ENCODE measurements at regions not wholly inside any gene's neighbourhood (a gene's known extent, or its start where the extent isn't known, plus 50 kb on each side); places are given as distances from the start of the nearest gene placed in this dataset.

GRCh38 chr18:10349561-10349960 lies 104.9 kb upstream of the APCDD1 start:
- Histone ChIP-seq H3K79me2 (ENCODE audit: control insufficient read depth, insufficient read depth, low read length) (no peaks in the 10 kb centered on the region), H3K9me3 (ENCODE audit: control insufficient read depth, low read depth, low read length) (no peaks in the 10 kb centered on the region), H3K36me3 (ENCODE audit: control insufficient read depth in 2 of 2, extremely low read depth in 1 of 2, insufficient read depth in 2 of 2, low read length in 2 of 2) (no peaks in the 10 kb centered on the region), H2AFZ (ENCODE audit: control insufficient read depth, low read length) (no peak overlapping the region), H3K4me3 (ENCODE audit: control insufficient read depth in 2 of 3, extremely low read depth in 1 of 3, insufficient read depth in 2 of 3, low read depth in 1 of 3, low read length in 3 of 3) (no peak overlapping the region), H3K4me1 (ENCODE audit: control insufficient read depth, extremely low read depth, insufficient read depth, low read length) (no peaks in the 10 kb centered on the region), H3K27me3 (ENCODE audit: control insufficient read depth, extremely low read depth, insufficient read depth, low read length) (no peaks in the 10 kb centered on the region), H4K20me1 (ENCODE audit: control insufficient read depth, extremely low read depth, insufficient read depth, low read length) (no peaks in the 10 kb centered on the region), H3K27ac (ENCODE audit: control insufficient read depth, insufficient read depth, low read length) (no peak overlapping the region), H3K4me2 (ENCODE audit: control insufficient read depth, extremely low read depth, insufficient read depth, low read depth, low read length) (no peak overlapping the region), H3K9me1 (ENCODE audit: control insufficient read depth, extremely low read depth, insufficient read depth, low read length) (no peaks in the 10 kb centered on the region), H3K9ac (ENCODE audit: control insufficient read depth, extremely low read depth, insufficient read depth, low read length) (no peak overlapping the region)
- DNase-seq (ENCODE audit: low read depth, low spot score), result no peak
- dilution Hi-C loops (cut with MboI; ENCODE audit: extremely low pct_ligation_motif_present, low sequenced_read_pairs), result no loop called here
- TF ChIP-seq EZH2 (IDR thresholded peaks at IDR 0.05; ENCODE audit: low read length), result no peak
- TF ChIP-seq, protein P1, sequence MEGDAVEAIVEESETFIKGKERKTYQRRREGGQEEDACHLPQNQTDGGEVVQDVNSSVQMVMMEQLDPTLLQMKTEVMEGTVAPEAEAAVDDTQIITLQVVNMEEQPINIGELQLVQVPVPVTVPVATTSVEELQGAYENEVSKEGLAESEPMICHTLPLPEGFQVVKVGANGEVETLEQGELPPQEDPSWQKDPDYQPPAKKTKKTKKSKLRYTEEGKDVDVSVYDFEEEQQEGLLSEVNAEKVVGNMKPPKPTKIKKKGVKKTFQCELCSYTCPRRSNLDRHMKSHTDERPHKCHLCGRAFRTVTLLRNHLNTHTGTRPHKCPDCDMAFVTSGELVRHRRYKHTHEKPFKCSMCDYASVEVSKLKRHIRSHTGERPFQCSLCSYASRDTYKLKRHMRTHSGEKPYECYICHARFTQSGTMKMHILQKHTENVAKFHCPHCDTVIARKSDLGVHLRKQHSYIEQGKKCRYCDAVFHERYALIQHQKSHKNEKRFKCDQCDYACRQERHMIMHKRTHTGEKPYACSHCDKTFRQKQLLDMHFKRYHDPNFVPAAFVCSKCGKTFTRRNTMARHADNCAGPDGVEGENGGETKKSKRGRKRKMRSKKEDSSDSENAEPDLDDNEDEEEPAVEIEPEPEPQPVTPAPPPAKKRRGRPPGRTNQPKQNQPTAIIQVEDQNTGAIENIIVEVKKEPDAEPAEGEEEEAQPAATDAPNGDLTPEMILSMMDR (optimal IDR thresholded peaks at IDR 0.05 in 1 of 3, IDR thresholded peaks at IDR 0.05 in 1 of 3, conservative IDR thresholded peaks at IDR 0.05 in 1 of 3; ENCODE audit: extremely low read depth in 1 of 3, insufficient read depth in 2 of 3, low read length in 3 of 3), result no peak
- no peak for FAIRE-seq

DNA sequence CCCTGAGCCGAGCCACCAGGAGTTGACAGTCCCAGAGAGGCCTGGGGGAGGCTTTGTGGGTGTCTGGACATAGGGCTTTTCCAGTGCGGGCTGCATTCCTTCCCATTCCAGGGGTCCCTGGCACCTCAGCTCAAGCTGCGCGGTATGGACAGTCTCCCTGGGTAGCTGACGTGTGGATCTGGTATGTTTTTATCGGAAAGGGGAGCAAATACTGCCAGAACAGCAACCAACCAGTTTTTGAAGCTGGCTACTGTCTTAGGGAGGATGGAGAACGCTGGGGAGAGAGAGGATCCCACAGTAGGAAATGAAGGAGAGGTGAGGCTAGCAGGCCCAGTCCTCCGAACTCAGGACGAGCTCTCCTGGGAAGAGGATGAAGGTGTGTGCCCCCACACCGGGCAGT lies 103.8 kb upstream of the APCDD1 start:
- Histone ChIP-seq H3K9me1 (ENCODE audit: control insufficient read depth, extremely low read depth, insufficient read depth, low read length) (no peaks in the 10 kb centered on the region), H3K27ac (ENCODE audit: control insufficient read depth, insufficient read depth, low read length) (no peak overlapping the region), H3K4me3 (ENCODE audit: control insufficient read depth in 2 of 3, extremely low read depth in 1 of 3, insufficient read depth in 2 of 3, low read depth in 1 of 3, low read length in 3 of 3) (no peak overlapping the region), H4K20me1 (ENCODE audit: control insufficient read depth, extremely low read depth, insufficient read depth, low read length) (no peaks in the 10 kb centered on the region), H3K36me3 (ENCODE audit: control insufficient read depth in 2 of 2, extremely low read depth in 1 of 2, insufficient read depth in 2 of 2, low read length in 2 of 2) (no peaks in the 10 kb centered on the region), H3K4me1 (ENCODE audit: control insufficient read depth, extremely low read depth, insufficient read depth, low read length) (no peaks in the 10 kb centered on the region), H3K79me2 (ENCODE audit: control insufficient read depth, insufficient read depth, low read length) (no peaks in the 10 kb centered on the region), H3K9me3 (ENCODE audit: control insufficient read depth, low read depth, low read length) (no peaks in the 10 kb centered on the region), H3K27me3 (ENCODE audit: control insufficient read depth, extremely low read depth, insufficient read depth, low read length) (no peaks in the 10 kb centered on the region), H2AFZ (ENCODE audit: control insufficient read depth, low read length) (no peak overlapping the region), H3K4me2 (ENCODE audit: control insufficient read depth, extremely low read depth, insufficient read depth, low read depth, low read length) (no peak overlapping the region), H3K9ac (ENCODE audit: control insufficient read depth, extremely low read depth, insufficient read depth, low read length) (no peak overlapping the region)
- no peak for FAIRE-seq
- no peak for DNase-seq (ENCODE audit: low read depth, low spot score)
- dilution Hi-C loops (cut with MboI; ENCODE audit: extremely low pct_ligation_motif_present, low sequenced_read_pairs), result no loop called here
- TF ChIP-seq, protein P1 (optimal IDR thresholded peaks at IDR 0.05 in 1 of 3, IDR thresholded peaks at IDR 0.05 in 1 of 3, conservative IDR thresholded peaks at IDR 0.05 in 1 of 3; ENCODE audit: extremely low read depth in 1 of 3, insufficient read depth in 2 of 3, low read length in 3 of 3), result no peak

All from keratinocyte (primary cell).